H9 (cell line): ENCODE measurements at regions not wholly inside any gene's neighbourhood (a gene's known extent, or its start where the extent isn't known, plus 50 kb on each side); places are given as distances from the start of the nearest gene placed in this dataset.

Experiments used
- DNase-seq: peaks from one replicate; pipeline ENCODE4 v3.0.0-alpha.2; 2017
- H2AFZ ChIP-seq: one replicate; pipeline ENCODE4 v1.6.1; 2013; ENCODE audit warnings: mild to moderate bottlenecking, low read length, control low read depth, moderate library complexity
- H2AK5ac ChIP-seq: 2 replicates; pipeline ENCODE4 v1.6.1; 2013; ENCODE audit warnings: low read length, control low read depth, mixed read lengths; ENCODE audit not compliant: insufficient read length
- H2BK120ac ChIP-seq: one replicate; pipeline ENCODE4 v1.6.1; 2013; ENCODE audit warnings: low read depth, mild to moderate bottlenecking, low read length, control low read depth, inconsistent platforms; ENCODE audit not compliant: poor library complexity, severe bottlenecking
- H2BK12ac ChIP-seq: 2 replicates; pipeline ENCODE4 v1.6.1; 2013; ENCODE audit warnings: low read length, control low read depth, mixed read lengths, low read depth; ENCODE audit not compliant: insufficient read length
- H2BK15ac ChIP-seq: 2 replicates; pipeline ENCODE4 v1.6.1; 2013; ENCODE audit warnings: low read depth, low read length, control low read depth
- H2BK20ac ChIP-seq: one replicate; pipeline ENCODE4 v1.6.1; 2013; ENCODE audit warnings: low read depth, mild to moderate bottlenecking, low read length, control low read depth, inconsistent platforms; ENCODE audit not compliant: poor library complexity, severe bottlenecking
- H2BK5ac ChIP-seq: 2 replicates; pipeline ENCODE4 v1.6.1; 2013; ENCODE audit warnings: low read length, control low read depth, mixed read lengths; ENCODE audit not compliant: insufficient read length
- H3K14ac ChIP-seq: 2 replicates; pipeline ENCODE4 v1.6.1; 2013; ENCODE audit warnings: low read length, control low read depth; ENCODE audit not compliant: insufficient read depth
- H3K18ac ChIP-seq: 2 replicates; pipeline ENCODE4 v1.6.1; 2013; ENCODE audit warnings: low read depth, mild to moderate bottlenecking, mixed read lengths, low read length, control low read depth; ENCODE audit not compliant: insufficient read length
- H3K23ac ChIP-seq: 2 replicates; pipeline ENCODE4 v1.6.1; 2013; ENCODE audit warnings: low read length, control low read depth, mixed read lengths, low read depth; ENCODE audit not compliant: insufficient read length
- H3K23me2 ChIP-seq: 2 replicates; pipeline ENCODE4 v1.6.1; 2013; ENCODE audit warnings: low read depth, mild to moderate bottlenecking, mixed read lengths, low read length, control low read depth; ENCODE audit not compliant: insufficient read length, poor library complexity, severe bottlenecking
- H3K27ac ChIP-seq: 2 replicates; pipeline ENCODE4 v1.5.1; 2013; ENCODE audit warnings: low read length, control low read depth, mixed read lengths, low read depth; ENCODE audit not compliant: insufficient read length
- H3K27me3 ChIP-seq: 2 replicates; pipeline ENCODE4 v1.6.1; 2013; ENCODE audit warnings: low read length, control low read depth, inconsistent platforms; ENCODE audit not compliant: insufficient read depth
- H3K4ac ChIP-seq: 2 replicates; pipeline ENCODE4 v1.6.1; 2013; ENCODE audit warnings: low read depth, mild to moderate bottlenecking, control low read depth, inconsistent platforms, low read length, moderate library complexity
- H3K4me1 ChIP-seq: 2 replicates; pipeline ENCODE4 v1.6.1; 2013; ENCODE audit warnings: low read length, control low read depth, inconsistent platforms; ENCODE audit not compliant: insufficient read depth
- H3K4me2 ChIP-seq: 2 replicates; pipeline ENCODE4 v1.6.1; 2013; ENCODE audit warnings: low read length, control low read depth, mixed read lengths; ENCODE audit not compliant: insufficient read length, insufficient read depth
- H3K56ac ChIP-seq: 2 replicates; pipeline ENCODE4 v1.6.1; 2013; ENCODE audit warnings: low read depth, mild to moderate bottlenecking, mixed read lengths, low read length, control low read depth; ENCODE audit not compliant: insufficient read length
- H3K79me1 ChIP-seq: 2 replicates; pipeline ENCODE4 v1.6.1; 2013; ENCODE audit warnings: low read depth, mild to moderate bottlenecking, moderate library complexity, low read length, control low read depth, inconsistent platforms; ENCODE audit not compliant: insufficient read depth, poor library complexity, severe bottlenecking
- H3K79me2 ChIP-seq: 2 replicates; pipeline ENCODE4 v1.6.1; 2013; ENCODE audit warnings: low read length, control low read depth, inconsistent platforms; ENCODE audit not compliant: insufficient read depth
- H3K9ac ChIP-seq: 2 replicates; pipeline ENCODE4 v1.6.1; 2013; ENCODE audit warnings: low read length, control low read depth, mixed read lengths; ENCODE audit not compliant: insufficient read length; ENCODE audit errors: extremely low read depth
- H3K9me3 ChIP-seq: one replicate; pipeline ENCODE4 v1.6.1; 2013; ENCODE audit warnings: low read depth, low read length, inconsistent platforms; ENCODE audit not compliant: control insufficient read depth
- H3T11ph ChIP-seq: one replicate; pipeline ENCODE4 v1.6.1; 2013; ENCODE audit warnings: mild to moderate bottlenecking, low read length, control low read depth, inconsistent platforms
- H4K20me1 ChIP-seq: one replicate; pipeline ENCODE4 v1.6.1; 2013; ENCODE audit not compliant: control insufficient read depth, insufficient read length, insufficient read depth
- H4K5ac ChIP-seq: 2 replicates; pipeline ENCODE4 v1.6.1; 2013; ENCODE audit warnings: low read depth, mild to moderate bottlenecking, mixed read lengths, low read length, control low read depth; ENCODE audit not compliant: insufficient read length
- H4K8ac ChIP-seq: replicated peaks from 2 replicates; pipeline ENCODE4 v1.6.1; 2013; ENCODE audit warnings: low read length, control low read depth, mixed read lengths, low read depth; ENCODE audit not compliant: insufficient read length
- H4K91ac ChIP-seq: 2 replicates; pipeline ENCODE4 v1.6.1; 2013; ENCODE audit warnings: low read depth, mild to moderate bottlenecking, moderate library complexity, mixed read lengths, low read length, control low read depth; ENCODE audit not compliant: insufficient read length
- H3K27ac Mint-ChIP-seq, 3 experiments: 2 replicates in 2 of 3; 3 replicates in 1 of 3; pipeline ENCODE4 v1.8.0; 2020 to 2021; ENCODE audit warnings: mixed read lengths in 3 of 3, mild to moderate bottlenecking in 1 of 3, moderate library complexity in 1 of 3
- H3K27me3 Mint-ChIP-seq: 2 replicates; pipeline ENCODE4 v1.8.0; 2021; ENCODE audit warnings: low read depth, mild to moderate bottlenecking, moderate library complexity, mixed read lengths
- H3K36me3 Mint-ChIP-seq, 3 experiments: 2 replicates in 2 of 3; 3 replicates in 1 of 3; pipeline ENCODE4 v1.8.0; 2020 to 2021; ENCODE audit warnings: low read depth in 3 of 3, mixed read lengths in 3 of 3; ENCODE audit not compliant: insufficient read depth in 1 of 3
- H3K4me1 Mint-ChIP-seq, 2 experiments: 2 replicates each; pipeline ENCODE4 v1.8.0; 2020; ENCODE audit warnings: mixed read lengths in 2 of 2
- H3K4me3 Mint-ChIP-seq, 2 experiments: 2 replicates in 1 of 2; 3 replicates in 1 of 2; pipeline ENCODE4 v1.8.0; 2020 to 2021; ENCODE audit warnings: mild to moderate bottlenecking in 2 of 2, mixed read lengths in 2 of 2, moderate library complexity in 1 of 2
- H3K9me3 Mint-ChIP-seq, 2 experiments: 2 replicates in 1 of 2; 3 replicates in 1 of 2; pipeline ENCODE4 v1.8.0; 2020; ENCODE audit warnings: mild to moderate bottlenecking in 2 of 2, mixed read lengths in 2 of 2, moderate library complexity in 1 of 2
- CTCF ChIP-seq: fragments of 200-600 bp; sonication (generic); conservative IDR thresholded peaks from 3 replicates; pipeline ENCODE4 v1.8.0; 2021; ENCODE audit warnings: antibody characterized with exemption, mild to moderate bottlenecking
- WGBS: extraction: QIAGEN DNeasy Blood & Tissue Kit; methylation state at CpG from one replicate; pipeline ENCODE4 v1.1.7; 2013; ENCODE audit warnings: missing lambda C conversion rate, low lambda C conversion rate, mixed read lengths; ENCODE audit not compliant: insufficient read length; ENCODE audit errors: extremely low coverage; 5-methylcytosine and 5-hydroxymethylcytosine counted together

- H3K56ac ChIP-seq: no peak overlapping the region
- H4K20me1 ChIP-seq: no peaks in the 10 kb centered on the region
- no peaks in the 10 kb centered on the region for H3K4me1 ChIP-seq
- H3K18ac ChIP-seq: no peak overlapping the region
- no peak overlapping the region for H2BK15ac ChIP-seq
- TF ChIP-seq CTCF: no peak
- H3K14ac ChIP-seq: no peak overlapping the region
- no peaks in the 10 kb centered on the region for H3K4me1 Mint-ChIP-seq
- H4K91ac ChIP-seq: no peak overlapping the region
- H3K27me3 Mint-ChIP-seq: no peaks in the 10 kb centered on the region
- H3K9ac ChIP-seq: no peak overlapping the region
- WGBS: no CpG with 5 or more reads among the region's 1 CpG
- no peaks in the 10 kb centered on the region for H3K23me2 ChIP-seq
- no peak overlapping the region for H3K27ac ChIP-seq
- H2BK5ac ChIP-seq: no peak overlapping the region
- H2BK120ac ChIP-seq: no peak overlapping the region
- H3K4me3 Mint-ChIP-seq: no peak overlapping the region
- peaks cover 0 to 14% (median 0%) of the 10 kb centered on the region in 3 experiments; a peak in 3 of 7 replicates for H3K36me3 Mint-ChIP-seq
- H2AFZ ChIP-seq: no peak overlapping the region
- no peak overlapping the region for H4K8ac ChIP-seq
- H3K9me3 Mint-ChIP-seq: peaks cover 20 to 21% of the 10 kb centered on the region in 2 experiments; a peak in 4 of 5 replicates
- H2AK5ac ChIP-seq: no peak overlapping the region
- H3T11ph ChIP-seq: no peak overlapping the region
- no peak overlapping the region for H4K5ac ChIP-seq
- no peaks in the 10 kb centered on the region for H3K79me1 ChIP-seq
- H3K79me2 ChIP-seq: no peaks in the 10 kb centered on the region
- no peak overlapping the region for H3K4me2 ChIP-seq
- no peak for DNase-seq
- no peaks in the 10 kb centered on the region for H3K27me3 ChIP-seq
- H2BK20ac ChIP-seq: no peak overlapping the region
- no peak overlapping the region for H3K23ac ChIP-seq
- no peaks in the 10 kb centered on the region for H3K9me3 ChIP-seq
- H3K4ac ChIP-seq: no peak overlapping the region
- H2BK12ac ChIP-seq: no peak overlapping the region
- no peak overlapping the region for H3K27ac Mint-ChIP-seq
Observed at GRCh38 chr3:34973586-34973985, 665.7 kb upstream of the ARPP21 start.
